Medulla oblongata (tissue), 1 donor: ENCODE measurements at regions not wholly inside any gene's neighbourhood (a gene's known extent, or its start where the extent isn't known, plus 50 kb on each side); places are given as distances from the start of the nearest gene placed in this dataset.

Source experiments
- DNase-seq: peaks from one replicate; pipeline ENCODE4 v3.0.0-alpha.2; 2015; ENCODE audit errors: extremely low spot score

DNA sequence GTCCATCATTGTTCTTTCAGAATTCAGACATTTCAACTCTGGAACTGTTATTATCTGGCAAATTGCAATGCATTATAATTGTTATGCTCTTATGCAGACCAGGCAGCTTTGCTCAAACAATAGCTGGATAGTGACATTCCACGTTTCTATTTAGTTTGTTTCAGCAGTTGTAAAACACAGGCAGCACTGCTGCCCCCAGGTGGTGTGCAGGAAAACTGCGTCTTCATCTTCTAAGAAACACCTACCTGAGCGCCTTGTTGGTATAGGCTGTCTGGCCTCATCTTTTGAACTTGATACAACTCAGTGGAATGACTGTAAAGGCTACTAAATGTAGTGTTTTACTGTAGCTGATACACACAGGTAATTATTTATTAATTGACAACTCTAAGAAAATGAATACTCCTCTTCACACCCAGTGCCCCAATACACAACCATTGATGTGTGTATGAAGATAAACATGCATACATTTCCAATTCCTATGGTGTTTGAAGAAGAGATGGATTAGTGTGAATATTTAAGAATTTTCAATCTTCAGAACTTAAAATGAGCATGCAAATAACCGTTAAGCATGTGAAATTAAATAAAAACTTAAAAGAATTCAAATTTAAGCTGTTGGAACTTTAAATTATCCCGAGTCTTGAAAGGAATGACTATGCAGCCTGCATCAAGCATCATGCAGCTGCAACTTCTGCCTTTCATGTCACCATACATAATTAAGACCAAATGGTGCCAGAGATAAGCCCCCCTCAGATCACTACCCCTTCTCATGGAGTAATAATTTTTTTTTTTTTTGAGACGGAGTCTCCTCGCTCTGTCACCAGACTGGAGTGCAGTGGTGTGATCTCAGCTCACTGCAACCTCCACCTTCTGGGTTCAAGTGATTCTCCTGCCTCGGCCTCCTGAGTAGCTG, 85.6 kb downstream of the CD8B2 start:
- no peak for DNase-seq

DNA sequence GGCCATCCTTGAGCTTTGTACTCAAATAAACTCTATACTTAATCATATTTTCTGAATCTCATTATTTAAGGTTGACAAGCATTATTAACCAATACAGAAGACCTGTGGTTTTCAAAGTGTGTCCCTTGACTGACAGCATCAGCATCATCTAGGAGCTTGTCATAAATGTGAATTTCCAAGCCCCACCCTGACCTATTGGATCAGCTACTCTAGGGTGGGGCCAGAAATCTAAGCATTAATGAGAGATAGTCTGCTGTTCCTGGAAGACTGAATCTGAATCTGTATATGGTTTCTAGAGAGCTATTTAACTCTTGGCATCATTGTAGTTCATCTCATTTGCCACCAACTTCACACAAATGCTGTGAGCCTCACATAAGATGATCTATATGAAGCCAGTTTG, 86.6 kb downstream of the CD8B2 start:
- no peak for DNase-seq

DNA sequence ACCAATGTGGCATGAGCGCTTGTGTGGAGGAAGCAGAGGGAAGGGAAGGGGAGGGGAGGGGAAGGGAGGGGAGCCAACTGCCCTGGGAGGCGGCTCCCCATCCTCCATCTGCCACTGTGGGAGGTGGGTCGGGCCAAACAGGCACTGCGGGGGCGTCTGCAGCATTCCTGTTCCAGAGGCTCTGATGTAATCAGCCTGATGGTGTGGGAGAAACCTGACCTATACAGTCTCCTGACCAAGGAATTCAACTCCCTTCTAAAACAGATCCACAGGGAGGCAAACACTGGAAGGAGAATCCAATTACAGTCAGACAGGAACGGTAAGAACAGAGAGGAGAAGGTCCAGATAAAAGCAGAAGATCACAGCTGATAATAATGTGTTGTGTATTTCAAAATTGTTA, 88.8 kb downstream of the CD8B2 start:
- no peak for DNase-seq

DNA sequence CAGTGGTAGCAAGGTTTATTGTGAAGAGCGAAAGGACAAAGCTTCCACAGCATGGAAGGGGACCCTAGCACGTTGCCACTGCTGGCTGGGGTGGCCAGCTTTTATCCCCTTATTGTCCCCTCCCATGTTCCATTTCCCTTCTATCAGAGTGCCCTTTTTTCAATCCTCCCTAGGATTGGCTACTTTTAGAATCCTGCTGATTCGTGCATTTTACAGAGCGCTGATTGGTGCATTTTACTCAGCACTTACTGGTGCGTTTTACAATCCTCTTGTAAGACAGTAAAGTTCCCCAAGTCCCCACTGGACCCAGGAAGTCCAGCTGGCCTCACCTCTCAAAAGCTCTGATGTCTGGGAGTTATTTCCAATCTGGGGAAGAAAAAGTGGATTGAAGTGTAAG, 90.1 kb downstream of the CD8B2 start:
- DNase-seq: no peak

DNA sequence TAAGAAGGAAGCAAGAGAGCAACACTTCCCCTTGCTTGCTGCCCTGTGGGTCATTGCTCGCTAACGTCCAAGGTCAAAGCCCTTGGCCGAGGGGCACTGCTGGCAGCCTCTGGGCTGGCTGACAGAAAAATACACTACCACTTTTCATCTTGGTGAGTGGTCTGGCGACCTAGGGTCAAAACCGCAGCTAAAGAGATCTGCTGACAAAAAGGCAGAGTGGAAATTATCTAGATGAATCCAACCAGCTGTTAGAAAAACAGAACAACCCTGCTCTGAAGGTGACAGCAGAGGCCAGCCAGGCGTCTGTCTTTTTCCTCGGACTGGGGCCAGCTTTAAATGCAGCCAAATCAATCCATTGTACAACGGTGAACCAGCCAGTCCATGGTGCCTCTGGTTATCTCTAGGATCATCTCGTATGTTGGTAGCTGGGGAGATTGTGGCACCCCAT, 92.6 kb downstream of the CD8B2 start:
- DNase-seq: no peak

DNA sequence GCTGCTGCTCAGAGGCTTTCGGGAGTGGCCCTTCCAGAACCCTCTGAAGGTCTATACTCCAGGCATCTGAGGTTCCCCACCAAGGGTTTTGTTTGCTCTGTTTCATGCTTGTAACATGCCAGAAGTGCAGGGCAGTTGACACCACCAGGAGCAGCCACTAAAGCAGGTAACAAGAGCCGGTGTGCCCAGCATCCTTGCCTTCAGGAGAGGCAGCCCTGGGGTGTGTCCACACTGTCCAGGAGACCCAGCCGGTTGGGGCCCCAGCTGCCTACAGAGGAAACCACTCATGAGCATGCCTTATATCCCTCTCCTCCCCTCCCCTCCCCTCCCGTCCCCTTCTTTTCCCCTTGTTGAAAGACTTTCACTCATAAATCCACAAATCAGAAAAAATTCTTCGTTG, 93.1 kb downstream of the CD8B2 start:
- no peak for DNase-seq

DNA sequence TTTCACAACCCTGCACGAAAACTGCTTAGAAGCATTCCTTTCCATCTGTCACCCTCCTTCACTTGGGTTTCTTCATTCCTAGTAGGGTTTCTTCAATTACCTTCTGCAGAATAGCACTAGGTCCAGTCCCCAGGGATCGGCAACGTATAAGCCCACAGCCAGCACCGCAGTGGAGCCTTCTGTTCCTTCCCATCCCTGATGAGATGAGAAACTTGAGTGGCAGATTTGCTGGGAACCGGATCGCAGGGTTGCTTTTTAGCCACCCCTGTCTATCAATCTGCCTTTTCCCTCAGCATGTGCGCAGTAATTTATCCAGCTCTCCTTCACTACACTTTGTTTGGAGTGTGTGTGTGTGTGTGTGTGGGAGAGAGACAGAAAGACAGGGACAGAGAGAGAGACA, 94.2 kb downstream of the CD8B2 start:
- no peak for DNase-seq

DNA sequence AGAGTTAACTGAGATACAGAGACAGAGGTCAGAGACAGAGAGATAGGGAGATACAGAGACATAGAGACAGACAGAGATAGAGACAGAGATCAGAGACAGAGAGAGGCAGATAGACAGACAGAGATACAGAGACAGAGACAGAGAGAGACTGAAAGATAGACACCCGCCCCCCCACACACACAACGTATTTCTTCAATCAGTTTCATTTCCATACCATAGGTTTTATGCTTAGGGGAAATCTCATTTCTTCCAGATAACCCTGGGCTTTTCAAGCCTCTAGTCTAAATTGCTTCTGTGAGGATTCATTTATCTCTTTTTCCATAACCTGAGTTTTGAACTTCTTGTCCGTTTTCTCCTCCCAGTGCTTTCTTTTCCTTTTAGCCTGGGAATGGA, 94.6 kb downstream of the CD8B2 start:
- DNase-seq: no peak

DNA sequence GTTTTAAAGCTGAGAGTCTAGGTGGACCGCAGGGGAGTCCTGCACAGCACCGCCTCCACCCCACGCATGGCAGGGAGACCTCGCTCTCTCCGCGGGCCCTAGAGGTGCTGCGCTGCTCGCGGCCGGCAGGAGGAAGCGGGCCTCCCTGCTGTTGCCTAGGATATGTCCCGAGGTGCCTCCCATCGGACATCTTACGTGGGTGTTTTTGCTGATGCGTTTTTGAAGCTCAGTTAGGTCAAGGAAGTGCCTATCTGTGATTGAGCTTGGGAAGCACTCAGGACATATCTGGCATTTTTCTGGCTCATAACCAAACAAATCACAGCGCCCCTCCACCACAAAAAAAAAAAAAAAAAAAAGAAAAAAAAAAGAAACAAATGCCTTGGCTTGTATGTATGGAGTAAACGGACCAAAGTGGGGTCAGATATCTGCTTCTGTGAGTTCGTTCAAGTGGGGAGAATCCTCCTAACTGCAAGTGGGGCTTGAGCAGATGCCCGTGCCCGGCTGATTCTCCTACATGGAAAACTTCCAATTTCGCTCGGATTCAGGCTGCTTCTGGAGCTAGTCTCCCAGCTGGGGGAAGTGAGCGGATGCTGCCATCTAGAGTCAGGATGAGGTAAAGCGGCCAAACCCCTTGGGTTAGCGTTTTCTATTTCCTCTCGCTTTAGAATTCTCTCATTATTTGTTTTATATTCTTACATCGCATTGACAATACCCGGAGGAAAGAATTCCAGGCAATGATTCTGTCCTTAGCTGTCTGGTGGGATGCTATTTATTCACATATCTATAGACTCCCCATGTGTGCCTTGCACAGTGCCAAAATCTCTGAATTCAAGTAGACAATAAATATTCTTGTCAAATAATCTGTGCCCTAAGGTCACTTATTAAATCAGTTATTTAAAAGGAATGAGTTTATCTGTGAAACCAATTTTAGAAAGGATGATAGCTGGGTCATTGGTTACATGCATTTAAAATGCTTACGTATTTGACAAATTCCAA, 95.3 kb downstream of the CD8B2 start:
- peak; percentile 92 for DNase-seq

DNA sequence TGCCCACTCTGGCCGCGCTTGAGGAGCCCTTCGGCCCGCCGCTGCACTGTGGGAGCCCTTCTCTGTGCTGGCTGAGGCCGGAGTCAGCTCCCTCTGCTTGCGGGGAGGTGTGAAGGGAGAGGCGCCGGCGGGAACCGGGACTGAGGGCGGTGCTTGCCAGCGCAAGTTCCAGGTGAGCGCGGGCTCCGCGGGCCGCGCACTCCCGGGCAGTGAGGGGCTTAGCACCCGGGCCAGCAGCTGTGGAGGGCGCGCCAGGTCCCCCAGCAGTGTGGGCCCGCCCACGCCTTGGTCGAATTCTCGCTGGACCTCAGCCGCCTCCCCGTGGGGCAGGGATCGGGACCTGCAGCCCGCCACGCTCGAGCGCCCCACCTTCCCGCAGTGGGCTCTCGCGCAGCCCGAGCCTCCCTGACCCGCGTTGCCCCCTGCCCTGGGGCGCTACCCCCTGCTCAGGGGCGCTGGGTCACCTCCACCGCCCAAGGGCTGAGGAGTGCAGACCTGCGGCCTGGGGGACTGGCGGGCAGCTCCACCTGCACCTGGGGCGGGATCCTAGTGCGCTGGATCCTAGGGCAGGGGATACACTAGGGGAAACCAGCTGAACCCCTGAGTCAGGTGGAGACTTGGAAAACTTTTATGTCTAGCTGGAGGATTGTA, 97.3 kb downstream of the CD8B2 start:
- DNase-seq: no peak

DNA sequence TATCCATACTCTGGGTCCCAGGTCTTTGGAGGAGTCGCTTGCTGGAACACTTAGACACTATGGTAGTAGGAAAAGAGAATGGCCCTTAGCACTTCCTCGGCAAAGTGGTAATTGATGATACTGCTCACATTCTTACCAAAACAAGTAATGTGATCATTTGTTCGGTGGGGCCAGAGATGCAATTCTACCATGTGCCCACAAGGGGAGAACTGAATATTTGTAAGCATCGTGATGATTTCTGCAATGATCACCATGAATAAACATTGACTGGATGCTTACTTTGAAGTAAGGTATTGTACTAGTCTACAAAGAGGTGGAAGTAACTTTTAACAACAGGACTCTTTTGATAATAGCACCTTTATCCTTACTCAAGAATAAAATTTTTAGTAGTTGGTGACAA, 109.7 kb downstream of the CD8B2 start:
- DNase-seq: no peak

DNA sequence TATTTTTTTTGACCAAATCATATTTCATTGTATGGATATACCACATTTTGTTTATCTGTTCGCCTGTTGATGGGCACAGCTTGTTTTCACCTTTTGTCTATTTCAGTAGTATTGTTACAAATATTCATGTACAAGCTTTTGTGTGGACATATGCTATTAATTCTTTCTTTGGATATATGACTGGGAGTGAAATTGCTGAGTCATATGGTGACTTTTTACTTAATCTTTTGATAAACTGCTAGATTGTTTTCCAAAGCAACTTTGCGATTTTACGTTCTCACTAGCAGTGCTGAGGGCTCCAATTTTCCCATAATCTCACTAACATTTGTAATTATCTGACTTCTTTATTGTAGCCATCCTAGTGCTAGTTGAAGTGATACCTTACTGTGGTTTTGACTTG, 112.4 kb downstream of the CD8B2 start:
- no peak for DNase-seq

DNA sequence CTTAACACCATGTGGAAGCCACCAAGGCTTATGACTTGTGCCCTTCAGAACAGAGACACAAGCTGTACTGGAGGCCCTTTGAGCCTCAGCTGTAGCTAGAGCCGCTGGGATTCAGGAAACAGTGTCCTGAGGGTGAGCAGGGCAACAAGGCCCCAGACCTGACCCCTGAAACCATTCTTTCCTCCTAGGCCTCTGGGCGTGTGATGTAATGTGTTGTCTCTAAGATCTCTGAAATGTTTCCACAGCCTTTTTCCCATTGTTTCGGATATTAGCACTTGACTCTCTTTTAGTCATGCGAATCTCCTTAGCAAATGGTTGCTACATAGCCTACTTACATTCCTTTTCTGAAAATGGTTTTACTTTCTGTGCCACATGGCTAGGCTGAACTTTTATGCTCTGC, 114.9 kb downstream of the CD8B2 start:
- no peak for DNase-seq

DNA sequence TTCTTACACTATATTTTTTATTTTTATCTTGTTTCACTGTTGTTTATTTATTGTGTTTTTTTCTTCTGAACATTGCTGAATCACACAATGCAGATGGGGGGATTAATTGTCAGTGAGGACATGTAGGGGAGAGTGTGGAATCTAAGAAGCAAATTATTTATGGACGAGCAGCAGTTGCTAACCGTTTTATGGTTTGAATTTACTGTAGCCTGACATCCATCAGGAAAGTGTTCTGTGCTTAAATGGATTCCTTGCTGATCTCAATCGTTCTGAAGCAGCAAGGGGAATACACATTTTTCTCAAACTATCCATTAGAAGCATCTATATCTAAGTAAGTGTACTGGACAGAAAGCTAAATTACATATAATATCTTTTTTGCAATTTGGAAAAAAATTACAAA, 119.5 kb downstream of the CD8B2 start:
- no peak for DNase-seq

DNA sequence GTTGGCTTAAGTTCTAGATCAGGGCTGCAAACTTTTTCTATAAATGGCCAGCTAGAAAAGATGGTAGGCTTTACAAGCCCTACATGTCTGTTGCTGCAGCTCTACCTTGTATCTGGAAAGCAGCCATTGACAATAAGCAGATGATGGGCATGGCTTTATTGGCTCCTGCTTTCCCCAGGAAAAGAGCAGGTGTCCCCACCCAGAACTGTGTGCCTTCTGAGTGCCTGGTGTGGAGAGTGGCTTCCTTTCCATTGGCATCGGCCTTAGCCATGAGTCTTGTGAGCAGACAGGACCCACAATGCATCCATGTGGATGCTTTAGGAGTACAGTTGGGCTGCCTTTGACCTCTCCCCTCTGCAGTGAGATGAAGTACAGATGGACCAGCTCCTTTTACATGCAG, 120.2 kb downstream of the CD8B2 start:
- no peak for DNase-seq

DNA sequence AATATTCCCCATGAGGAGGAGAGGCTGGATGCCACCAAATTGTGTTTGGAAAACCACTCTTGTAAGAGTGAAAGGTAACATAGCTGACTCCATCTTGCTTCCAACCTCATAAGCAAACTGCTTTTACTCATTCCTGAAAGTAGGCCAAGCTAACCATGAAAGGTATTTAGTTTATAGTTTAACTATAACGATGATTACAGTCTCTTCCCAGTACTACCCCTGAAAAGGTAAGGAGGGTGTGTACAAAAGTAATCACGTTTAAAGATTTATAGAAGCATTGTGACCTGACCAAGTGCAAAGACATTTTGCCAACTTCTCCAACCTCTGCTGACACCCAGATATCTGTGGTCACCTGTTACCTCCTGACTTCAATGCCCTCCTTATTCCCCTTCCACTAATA, 122.6 kb downstream of the CD8B2 start:
- DNase-seq: no peak

DNA sequence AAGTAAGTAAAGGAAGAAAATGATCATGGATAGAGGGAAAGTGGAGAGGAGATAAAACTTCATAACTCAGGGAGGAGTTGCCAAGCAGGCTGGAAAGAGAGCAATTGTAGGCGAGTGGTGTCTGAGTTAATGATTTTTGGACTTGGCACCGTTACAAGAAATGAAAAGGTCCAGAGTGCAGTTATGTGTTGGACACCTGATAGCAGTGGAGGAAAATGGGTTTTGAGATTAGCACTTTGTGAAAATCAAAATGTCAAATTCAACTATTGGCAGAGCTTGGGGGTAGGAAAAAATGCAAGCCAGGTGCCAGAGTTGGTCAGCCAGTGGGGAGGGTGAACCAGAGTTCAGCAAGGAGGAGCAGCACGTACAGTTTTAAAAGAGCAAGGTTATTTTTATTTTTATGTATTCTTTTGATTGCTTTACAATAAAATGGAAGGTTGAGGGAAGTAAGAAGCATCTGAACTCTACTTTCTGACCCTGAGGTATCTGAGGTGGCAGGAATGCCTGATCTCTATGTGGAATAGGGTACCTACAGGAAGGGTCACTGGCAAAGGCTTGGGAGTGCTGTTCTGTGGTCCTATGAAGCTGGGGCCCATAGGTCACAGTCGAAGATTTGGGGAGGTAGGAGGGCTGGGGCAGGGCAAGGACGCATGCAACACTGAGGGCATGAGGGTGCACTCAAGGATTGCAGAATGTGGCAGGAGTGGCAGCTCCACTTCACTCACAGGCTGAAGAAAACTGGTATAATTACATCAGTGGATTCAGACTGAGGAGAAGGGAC, 127.5 kb downstream of the CD8B2 start:
- no peak for DNase-seq

DNA sequence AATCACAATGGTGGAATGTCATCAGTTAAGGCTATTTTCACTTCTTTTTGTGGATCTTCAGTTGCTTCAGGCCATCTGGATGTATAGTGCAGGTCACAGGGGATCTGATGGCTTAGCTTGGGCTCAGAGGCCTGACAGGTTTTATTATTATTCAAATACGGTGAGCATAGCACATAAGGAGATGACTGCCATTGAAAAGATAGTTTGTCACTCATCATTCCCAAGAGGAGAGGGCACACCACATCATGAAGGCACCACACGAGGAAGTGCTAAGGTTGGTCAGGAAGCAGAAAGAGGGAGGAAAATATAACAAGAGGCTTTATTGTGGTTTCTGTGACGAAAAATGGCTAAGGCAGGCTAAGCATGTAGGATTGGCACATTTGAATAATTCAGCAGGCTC, 131.4 kb downstream of the CD8B2 start:
- no peak for DNase-seq

DNA sequence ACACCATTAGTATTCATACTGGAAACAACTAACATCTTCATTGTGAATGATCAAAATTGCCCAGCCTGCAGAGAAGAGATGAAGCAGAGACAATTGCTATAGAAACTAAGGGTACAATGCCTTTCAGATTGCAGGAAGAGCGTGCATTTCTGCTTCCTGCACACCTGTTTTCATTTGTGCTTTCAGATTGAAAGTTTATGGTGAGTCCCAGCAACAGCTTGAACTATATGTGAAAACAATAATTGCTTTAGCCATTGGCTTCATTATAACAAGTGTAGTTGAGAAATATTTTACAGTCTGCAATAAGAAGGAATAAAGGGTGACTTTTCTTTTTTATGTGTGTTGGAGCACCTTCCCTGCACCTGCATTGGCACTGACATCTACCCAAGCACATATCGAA, 136.3 kb downstream of the CD8B2 start:
- no peak for DNase-seq

DNA sequence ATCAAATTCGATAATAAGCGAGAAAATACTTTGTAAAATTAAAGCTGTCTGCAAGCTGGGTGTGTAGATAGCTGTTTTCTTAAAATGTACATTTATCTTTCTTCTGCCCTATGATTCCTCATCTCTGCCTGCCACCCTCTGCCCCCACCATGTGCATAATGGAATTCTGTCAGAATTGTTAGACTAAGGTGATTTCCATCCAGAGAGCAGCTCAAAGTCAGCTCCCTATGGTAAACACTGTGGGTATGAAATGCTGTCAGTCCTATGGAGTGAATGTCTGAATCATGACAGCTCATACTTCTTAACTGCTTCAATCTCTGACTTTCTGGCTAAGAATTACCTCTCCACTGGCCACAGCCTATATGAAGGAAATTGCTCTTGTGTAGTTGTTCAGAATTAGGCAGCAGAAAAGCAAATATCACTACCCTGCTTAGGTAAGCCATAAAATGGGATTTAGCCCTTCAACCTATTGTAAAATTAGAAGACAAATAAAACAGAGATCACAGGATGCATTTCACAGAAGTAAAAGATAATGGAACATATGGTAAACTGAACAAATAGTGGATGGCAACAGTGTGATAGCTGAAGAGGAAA, 137.7 kb downstream of the CD8B2 start:
- no peak for DNase-seq

DNA sequence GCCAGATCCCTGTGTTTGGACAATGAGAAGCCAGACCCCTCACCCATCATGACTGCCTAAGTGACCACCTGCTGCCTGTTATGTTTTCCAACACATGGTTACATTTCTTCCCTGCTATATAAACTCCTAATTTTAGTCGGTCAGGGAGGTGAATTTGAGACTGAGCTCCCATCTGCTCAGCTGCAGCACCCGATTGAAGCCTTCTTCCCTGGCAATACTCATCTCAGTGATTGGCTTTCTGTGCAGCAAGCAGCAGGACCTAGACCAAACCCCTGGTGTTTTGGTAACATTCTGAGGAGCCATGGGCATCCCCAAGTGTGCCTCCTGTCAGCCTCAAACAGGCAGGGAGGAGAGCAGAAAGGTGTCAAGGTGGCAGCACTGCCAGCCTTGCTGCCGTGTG, 141.2 kb downstream of the CD8B2 start:
- no peak for DNase-seq
